HuH-7 (cell line): ENCODE measurements at regions not wholly inside any gene's neighbourhood (a gene's known extent, or its start where the extent isn't known, plus 50 kb on each side); places are given as distances from the start of the nearest gene placed in this dataset.
"Not testable (repeated sequence)": the region's sequence is repeated elsewhere in the genome, so short reads cannot be mapped to it uniquely, and the experiment has no call there.

Experiments used
- DNase-seq: peaks from one replicate; pipeline ENCODE4 v3.0.0; 2011; ENCODE audit warnings: low spot score

- DNase-seq, result no peak
Measured at GRCh38 chr14:55899531-55899930, 218.7 kb upstream of the PELI2 start.

GRCh38 chr14:55900749-55901148 lies 217.5 kb upstream of the PELI2 start:
- no peak for DNase-seq

- no peak for DNase-seq
Measured at GRCh38 chr14:55901291-55901690, 216.9 kb upstream of the PELI2 start.

- no peak for DNase-seq
Measured at GRCh38 chr14:55902241-55902640, 216.0 kb upstream of the PELI2 start.

GRCh38 chr14:55904086-55904485 lies 214.1 kb upstream of the PELI2 start:
- DNase-seq, result no peak

GRCh38 chr14:55908106-55908505 lies 210.1 kb upstream of the PELI2 start:
- no peak for DNase-seq

GRCh38 chr14:55909879-55910278 lies 208.3 kb upstream of the PELI2 start:
- DNase-seq, result no peak

- no peak for DNase-seq
Measured at GRCh38 chr14:55910601-55911243, 207.5 kb upstream of the PELI2 start.

- no peak for DNase-seq
Measured at GRCh38 chr14:55911776-55912175, 206.4 kb upstream of the PELI2 start.

GRCh38 chr14:55912344-55912743 lies 205.9 kb upstream of the PELI2 start:
- no peak for DNase-seq

- no peak for DNase-seq
Measured at GRCh38 chr14:55913324-55914025, 204.7 kb upstream of the PELI2 start.

GRCh38 chr14:55914771-55915170 lies 203.4 kb upstream of the PELI2 start:
- no peak for DNase-seq

- DNase-seq, result no peak
Measured at GRCh38 chr14:55915456-55915855, 202.8 kb upstream of the PELI2 start.

GRCh38 chr14:55919800-55920199 lies 198.4 kb upstream of the PELI2 start:
- not testable (repeated sequence) for DNase-seq

- DNase-seq, result no peak
Measured at GRCh38 chr14:55921511-55921910, 196.7 kb upstream of the PELI2 start.

GRCh38 chr14:55926007-55926406 lies 192.2 kb upstream of the PELI2 start:
- DNase-seq, result no peak

GRCh38 chr14:55927028-55927427 lies 191.2 kb upstream of the PELI2 start:
- no peak for DNase-seq

GRCh38 chr14:55928276-55928675 lies 189.9 kb upstream of the PELI2 start:
- DNase-seq, result no peak

- no peak for DNase-seq
Measured at GRCh38 chr14:55929136-55929535, 189.1 kb upstream of the PELI2 start.

GRCh38 chr14:55930016-55930784 lies 188.0 kb upstream of the PELI2 start:
- no peak for DNase-seq

- DNase-seq, result no peak
Measured at GRCh38 chr14:55936691-55937090, 181.5 kb upstream of the PELI2 start.

- DNase-seq, result no peak
Measured at GRCh38 chr14:55938249-55938791, 179.9 kb upstream of the PELI2 start.
